HG02981 (cell line): ENCODE measurements at regions not wholly inside any gene's neighbourhood (a gene's known extent, or its start where the extent isn't known, plus 50 kb on each side); places are given as distances from the start of the nearest gene placed in this dataset.
"Not testable (repeated sequence)": the region's sequence is repeated elsewhere in the genome, so short reads cannot be mapped to it uniquely, and the experiment has no call there.

ENCODE experiments used
- ATAC-seq: cut with Tn5 transposase; IDR thresholded peaks from one replicate; pipeline ENCODE4 v1.9.1; 2021; ENCODE audit warnings: mild to moderate bottlenecking, moderate library complexity; ENCODE audit not compliant: unreplicated experiment

GRCh38 chr13:87444135-87444534 lies 227.0 kb upstream of the SLITRK5 start:
- peak; percentile 61 for ATAC-seq

- no peak for ATAC-seq
These were observed 218.9 kb upstream of the SLITRK5 start for GRCh38 chr13:87452281-87452680.

GRCh38 chr13:87453244-87453643 lies 217.9 kb upstream of the SLITRK5 start:
- no peak for ATAC-seq

GRCh38 chr13:87459419-87459818 lies 211.8 kb upstream of the SLITRK5 start:
- ATAC-seq, result no peak

- ATAC-seq, result no peak
These were observed 173.7 kb upstream of the SLITRK5 start for GRCh38 chr13:87497426-87497825.

GRCh38 chr13:87498681-87499080 lies 172.5 kb upstream of the SLITRK5 start:
- no peak for ATAC-seq

GRCh38 chr13:87524775-87525174 lies 146.4 kb upstream of the SLITRK5 start:
- no peak for ATAC-seq

- no peak for ATAC-seq
These were observed 137.4 kb upstream of the SLITRK5 start for GRCh38 chr13:87533776-87534175.

- no peak for ATAC-seq
These were observed 135.3 kb upstream of the SLITRK5 start for GRCh38 chr13:87535911-87536310.

- ATAC-seq, result peak; percentile 75
These were observed 134.7 kb upstream of the SLITRK5 start for GRCh38 chr13:87536499-87536898.

- peak; percentile 90 for ATAC-seq
These were observed 134.3 kb upstream of the SLITRK5 start for GRCh38 chr13:87536899-87537298.

- ATAC-seq, result no peak
These were observed 133.2 kb upstream of the SLITRK5 start for GRCh38 chr13:87537951-87538350.

GRCh38 chr13:87538366-87539052 lies 132.7 kb upstream of the SLITRK5 start:
- no peak for ATAC-seq

GRCh38 chr13:87553142-87553541 lies 118.0 kb upstream of the SLITRK5 start:
- ATAC-seq, result no peak

GRCh38 chr13:87554045-87554444 lies 117.1 kb upstream of the SLITRK5 start:
- no peak for ATAC-seq

- ATAC-seq, result no peak
These were observed 113.4 kb upstream of the SLITRK5 start for GRCh38 chr13:87557788-87558187.

GRCh38 chr13:87561580-87561979 lies 109.6 kb upstream of the SLITRK5 start:
- ATAC-seq, result not testable (repeated sequence)

GRCh38 chr13:87570669-87571068 lies 100.5 kb upstream of the SLITRK5 start:
- ATAC-seq, result no peak

GRCh38 chr13:87582399-87582798 lies 88.8 kb upstream of the SLITRK5 start:
- ATAC-seq, result no peak

GRCh38 chr13:87590518-87590917 lies 80.7 kb upstream of the SLITRK5 start:
- no peak for ATAC-seq

GRCh38 chr13:87604437-87604836 lies 66.7 kb upstream of the SLITRK5 start:
- ATAC-seq, result not testable (repeated sequence)

GRCh38 chr13:87607266-87607665 lies 63.9 kb upstream of the SLITRK5 start:
- ATAC-seq, result no peak

GRCh38 chr13:87614276-87614675 lies 56.9 kb upstream of the SLITRK5 start:
- ATAC-seq, result no peak
